ENCODE measurements at regions not wholly inside any gene's neighbourhood (a gene's known extent, or its start where the extent isn't known, plus 50 kb on each side); places are given as distances from the start of the nearest gene placed in this dataset.

GRCh38 chrX:13518126-13518525 lies 51.3 kb upstream of the EGFL6 start:
- no peak for DNase-seq
- intact Hi-C loops (cut with DNase I): no loop called here
- TF ChIP-seq CTCF (IDR thresholded peaks at IDR 0.05; ENCODE audit: borderline replicate concordance, extremely low read depth, insufficient read depth): no peak
- no peaks in the 10 kb centered on the region for H3K36me3 ChIP-seq (ENCODE audit: control insufficient read depth in 2 of 3, insufficient read depth in 3 of 3, low read length in 3 of 3)
- peaks cover 7% of the 10 kb centered on the region for H3K27me3 ChIP-seq (ENCODE audit: control insufficient read depth, insufficient read depth, low read length)
- H3K27ac ChIP-seq (ENCODE audit: low read depth in 2 of 2, low read length in 2 of 2): no peak overlapping the region
- no peak for FAIRE-seq
- H3K4me3 ChIP-seq (ENCODE audit: low read length in 3 of 3): no peak overlapping the region
- H3K4me1 ChIP-seq (ENCODE audit: control insufficient read depth in 2 of 3, insufficient read depth in 2 of 3, low read depth in 1 of 3, low read length in 3 of 3): no peaks in the 10 kb centered on the region
- no peaks in the 10 kb centered on the region for H3K9me3 ChIP-seq (ENCODE audit: control insufficient read depth in 2 of 3, insufficient read depth in 1 of 3, low read length in 3 of 3)
- H3K9ac ChIP-seq (ENCODE audit: low read length in 3 of 3): no peak overlapping the region

GRCh38 chrX:13515211-13515930 lies 54.0 kb upstream of the EGFL6 start:
- Histone ChIP-seq H3K27me3 (ENCODE audit: control insufficient read depth, insufficient read depth, low read length) (peaks cover 4% of the 10 kb centered on the region), H3K9ac (ENCODE audit: low read length in 3 of 3) (no peak overlapping the region), H3K27ac (ENCODE audit: low read depth in 2 of 2, low read length in 2 of 2) (no peak overlapping the region), H3K4me1 (ENCODE audit: control insufficient read depth in 2 of 3, insufficient read depth in 2 of 3, low read depth in 1 of 3, low read length in 3 of 3) (no peaks in the 10 kb centered on the region), H3K4me3 (ENCODE audit: low read length in 3 of 3) (no peak overlapping the region), H3K36me3 (ENCODE audit: control insufficient read depth in 2 of 3, insufficient read depth in 3 of 3, low read length in 3 of 3) (no peaks in the 10 kb centered on the region), H3K9me3 (ENCODE audit: control insufficient read depth in 2 of 3, insufficient read depth in 1 of 3, low read length in 3 of 3) (no peaks in the 10 kb centered on the region)
- FAIRE-seq: no peak
- DNase-seq: peak in 1 of 5 donors; percentile 34
- TF ChIP-seq CTCF (IDR thresholded peaks at IDR 0.05; ENCODE audit: borderline replicate concordance, extremely low read depth, insufficient read depth): no peak
- intact Hi-C loops (cut with DNase I): no loop called here

GRCh38 chrX:13511944-13512330 lies 57.5 kb upstream of the EGFL6 start:
- intact Hi-C loops (cut with DNase I): no loop called here
- no peak for FAIRE-seq

More at GRCh38 chrX:13511944-13512330, 57.5 kb upstream of the EGFL6 start:
- TF ChIP-seq CTCF (IDR thresholded peaks at IDR 0.05; ENCODE audit: borderline replicate concordance, extremely low read depth, insufficient read depth): no peak
- peak in 1 of 5 donors; percentile 12 for DNase-seq
- Histone ChIP-seq H3K4me1 (ENCODE audit: control insufficient read depth in 2 of 3, insufficient read depth in 2 of 3, low read depth in 1 of 3, low read length in 3 of 3) (no peaks in the 10 kb centered on the region), H3K9me3 (ENCODE audit: control insufficient read depth in 2 of 3, insufficient read depth in 1 of 3, low read length in 3 of 3) (no peaks in the 10 kb centered on the region), H3K27me3 (ENCODE audit: control insufficient read depth, insufficient read depth, low read length) (no peaks in the 10 kb centered on the region), H3K36me3 (ENCODE audit: control insufficient read depth in 2 of 3, insufficient read depth in 3 of 3, low read length in 3 of 3) (no peaks in the 10 kb centered on the region), H3K9ac (ENCODE audit: low read length in 3 of 3) (no peak overlapping the region), H3K27ac (ENCODE audit: low read depth in 2 of 2, low read length in 2 of 2) (no peak overlapping the region), H3K4me3 (ENCODE audit: low read length in 3 of 3) (no peak overlapping the region)
